GM12878 (cell line): ENCODE measurements at regions not wholly inside any gene's neighbourhood (a gene's known extent, or its start where the extent isn't known, plus 50 kb on each side); places are given as distances from the start of the nearest gene placed in this dataset.
"Not testable (repeated sequence)": the region's sequence is repeated elsewhere in the genome, so short reads cannot be mapped to it uniquely, and the experiment has no call there.

ENCODE experiments used
- BACH1 ChIP-seq: fragments of 450-650 bp; IDR thresholded peaks from 2 replicates; pipeline ENCODE4 v1.6.1; 2017; ENCODE audit warnings: mild to moderate bottlenecking, borderline replicate concordance
- CBX3 ChIP-seq: fragments of 200-600 bp; sonication (generic); IDR thresholded peaks from 2 replicates; pipeline ENCODE4 v1.6.1; 2016; ENCODE audit warnings: low read depth, borderline replicate concordance
- CHD2 ChIP-seq: IDR thresholded peaks from 2 replicates; pipeline ENCODE4 v1.6.1; 2011; ENCODE audit warnings: low read depth, low read length, improper control_type of control experiment, borderline replicate concordance
- MYC ChIP-seq: IDR thresholded peaks from 2 replicates; pipeline ENCODE4 v1.6.1; 2011; ENCODE audit warnings: mild to moderate bottlenecking, low read length, moderate library complexity, inconsistent platforms; ENCODE audit not compliant: insufficient read depth, insufficient replicate concordance, insufficient read length, severe bottlenecking
- POLR2A ChIP-seq: IDR thresholded peaks from 2 replicates; pipeline ENCODE4 v1.6.1; 2011; ENCODE audit warnings: low read depth, mild to moderate bottlenecking, low read length
- POU2F2 ChIP-seq: IDR thresholded peaks from 3 replicates; pipeline ENCODE4 v1.6.1; 2011; ENCODE audit warnings: low read depth, mild to moderate bottlenecking, low read length, borderline replicate concordance
- RAD21 ChIP-seq: IDR thresholded peaks from 2 replicates; pipeline ENCODE4 v1.6.1; 2011; ENCODE audit warnings: mild to moderate bottlenecking, low read depth, low read length, moderate library complexity; ENCODE audit not compliant: insufficient read depth
- TCF7 ChIP-seq: IDR thresholded peaks from 2 replicates; pipeline ENCODE4 v1.6.1; 2014; ENCODE audit warnings: antibody characterized with exemption, borderline replicate concordance
- TF ChIP-seq, protein P1 (sequence below): fragments of 450-650 bp; IDR thresholded peaks from 2 replicates; pipeline ENCODE4 v1.6.1; 2014; ENCODE audit warnings: mild to moderate bottlenecking
- TF ChIP-seq, protein P2 (sequence below): IDR thresholded peaks from 2 replicates; pipeline ENCODE4 v1.6.1; 2012; ENCODE audit warnings: mild to moderate bottlenecking, low read depth, low read length
- TF ChIP-seq, protein P3 (sequence below), 3 experiments: IDR thresholded peaks in 2 of 3; conservative IDR thresholded peaks in 1 of 3; 2 replicates each; pipeline ENCODE4 v1.5.1; 2011; ENCODE audit warnings: low read depth in 3 of 3, low read length in 3 of 3, mild to moderate bottlenecking in 3 of 3, control low read depth in 2 of 3, moderate library complexity in 2 of 3, inconsistent platforms in 1 of 3, mixed read lengths in 1 of 3; ENCODE audit not compliant: control insufficient read depth in 2 of 3, insufficient read depth in 1 of 3; ENCODE audit errors: extremely low read depth in 1 of 3
- TF ChIP-seq, protein P4 (sequence below): IDR thresholded peaks from 2 replicates; pipeline ENCODE4 v1.6.1; 2011; ENCODE audit warnings: borderline replicate concordance, low read depth, mild to moderate bottlenecking, moderate library complexity, low read length; ENCODE audit not compliant: insufficient read depth, poor library complexity, severe bottlenecking
- TF ChIP-seq, protein P5 (sequence below): IDR thresholded peaks from 2 replicates; pipeline ENCODE4 v1.6.1; 2011; ENCODE audit warnings: low read depth, low read length, improper control_type of control experiment, borderline replicate concordance

DNA sequence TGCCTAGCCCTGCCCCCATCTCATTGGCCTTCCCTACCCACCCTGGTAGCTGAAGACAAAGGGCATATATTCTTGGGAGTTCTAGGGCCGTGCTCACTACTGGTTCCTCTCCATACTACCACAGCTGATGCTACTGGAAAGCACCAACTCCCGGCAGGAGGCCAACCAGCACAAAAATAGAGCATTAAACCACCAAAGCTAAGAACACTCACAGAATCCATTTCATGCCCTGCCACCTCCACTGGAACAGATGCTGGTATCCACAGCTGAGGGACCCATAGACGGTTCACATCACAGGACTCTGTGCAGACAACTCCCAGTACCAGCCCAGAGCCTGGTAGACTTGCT lies 170.4 kb downstream of the SEC23A start:
- TF ChIP-seq, protein P1, sequence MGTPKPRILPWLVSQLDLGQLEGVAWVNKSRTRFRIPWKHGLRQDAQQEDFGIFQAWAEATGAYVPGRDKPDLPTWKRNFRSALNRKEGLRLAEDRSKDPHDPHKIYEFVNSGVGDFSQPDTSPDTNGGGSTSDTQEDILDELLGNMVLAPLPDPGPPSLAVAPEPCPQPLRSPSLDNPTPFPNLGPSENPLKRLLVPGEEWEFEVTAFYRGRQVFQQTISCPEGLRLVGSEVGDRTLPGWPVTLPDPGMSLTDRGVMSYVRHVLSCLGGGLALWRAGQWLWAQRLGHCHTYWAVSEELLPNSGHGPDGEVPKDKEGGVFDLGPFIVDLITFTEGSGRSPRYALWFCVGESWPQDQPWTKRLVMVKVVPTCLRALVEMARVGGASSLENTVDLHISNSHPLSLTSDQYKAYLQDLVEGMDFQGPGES = not testable (repeated sequence)
- TF ChIP-seq TCF7, BACH1, RAD21, CHD2, POLR2A, POU2F2, MYC, CBX3: not testable (repeated sequence)
- TF ChIP-seq, protein P2, sequence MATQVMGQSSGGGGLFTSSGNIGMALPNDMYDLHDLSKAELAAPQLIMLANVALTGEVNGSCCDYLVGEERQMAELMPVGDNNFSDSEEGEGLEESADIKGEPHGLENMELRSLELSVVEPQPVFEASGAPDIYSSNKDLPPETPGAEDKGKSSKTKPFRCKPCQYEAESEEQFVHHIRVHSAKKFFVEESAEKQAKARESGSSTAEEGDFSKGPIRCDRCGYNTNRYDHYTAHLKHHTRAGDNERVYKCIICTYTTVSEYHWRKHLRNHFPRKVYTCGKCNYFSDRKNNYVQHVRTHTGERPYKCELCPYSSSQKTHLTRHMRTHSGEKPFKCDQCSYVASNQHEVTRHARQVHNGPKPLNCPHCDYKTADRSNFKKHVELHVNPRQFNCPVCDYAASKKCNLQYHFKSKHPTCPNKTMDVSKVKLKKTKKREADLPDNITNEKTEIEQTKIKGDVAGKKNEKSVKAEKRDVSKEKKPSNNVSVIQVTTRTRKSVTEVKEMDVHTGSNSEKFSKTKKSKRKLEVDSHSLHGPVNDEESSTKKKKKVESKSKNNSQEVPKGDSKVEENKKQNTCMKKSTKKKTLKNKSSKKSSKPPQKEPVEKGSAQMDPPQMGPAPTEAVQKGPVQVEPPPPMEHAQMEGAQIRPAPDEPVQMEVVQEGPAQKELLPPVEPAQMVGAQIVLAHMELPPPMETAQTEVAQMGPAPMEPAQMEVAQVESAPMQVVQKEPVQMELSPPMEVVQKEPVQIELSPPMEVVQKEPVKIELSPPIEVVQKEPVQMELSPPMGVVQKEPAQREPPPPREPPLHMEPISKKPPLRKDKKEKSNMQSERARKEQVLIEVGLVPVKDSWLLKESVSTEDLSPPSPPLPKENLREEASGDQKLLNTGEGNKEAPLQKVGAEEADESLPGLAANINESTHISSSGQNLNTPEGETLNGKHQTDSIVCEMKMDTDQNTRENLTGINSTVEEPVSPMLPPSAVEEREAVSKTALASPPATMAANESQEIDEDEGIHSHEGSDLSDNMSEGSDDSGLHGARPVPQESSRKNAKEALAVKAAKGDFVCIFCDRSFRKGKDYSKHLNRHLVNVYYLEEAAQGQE = not testable (repeated sequence)
- TF ChIP-seq, protein P3, sequence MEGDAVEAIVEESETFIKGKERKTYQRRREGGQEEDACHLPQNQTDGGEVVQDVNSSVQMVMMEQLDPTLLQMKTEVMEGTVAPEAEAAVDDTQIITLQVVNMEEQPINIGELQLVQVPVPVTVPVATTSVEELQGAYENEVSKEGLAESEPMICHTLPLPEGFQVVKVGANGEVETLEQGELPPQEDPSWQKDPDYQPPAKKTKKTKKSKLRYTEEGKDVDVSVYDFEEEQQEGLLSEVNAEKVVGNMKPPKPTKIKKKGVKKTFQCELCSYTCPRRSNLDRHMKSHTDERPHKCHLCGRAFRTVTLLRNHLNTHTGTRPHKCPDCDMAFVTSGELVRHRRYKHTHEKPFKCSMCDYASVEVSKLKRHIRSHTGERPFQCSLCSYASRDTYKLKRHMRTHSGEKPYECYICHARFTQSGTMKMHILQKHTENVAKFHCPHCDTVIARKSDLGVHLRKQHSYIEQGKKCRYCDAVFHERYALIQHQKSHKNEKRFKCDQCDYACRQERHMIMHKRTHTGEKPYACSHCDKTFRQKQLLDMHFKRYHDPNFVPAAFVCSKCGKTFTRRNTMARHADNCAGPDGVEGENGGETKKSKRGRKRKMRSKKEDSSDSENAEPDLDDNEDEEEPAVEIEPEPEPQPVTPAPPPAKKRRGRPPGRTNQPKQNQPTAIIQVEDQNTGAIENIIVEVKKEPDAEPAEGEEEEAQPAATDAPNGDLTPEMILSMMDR (IDR thresholded peaks at IDR 0.05 in 2 of 3, conservative IDR thresholded peaks at IDR 0.05 in 1 of 3; ENCODE audit: control insufficient read depth in 2 of 3, extremely low read depth in 1 of 3, insufficient read depth in 1 of 3, low read depth in 3 of 3, low read length in 3 of 3) = not testable (repeated sequence)
- TF ChIP-seq, protein P4, sequence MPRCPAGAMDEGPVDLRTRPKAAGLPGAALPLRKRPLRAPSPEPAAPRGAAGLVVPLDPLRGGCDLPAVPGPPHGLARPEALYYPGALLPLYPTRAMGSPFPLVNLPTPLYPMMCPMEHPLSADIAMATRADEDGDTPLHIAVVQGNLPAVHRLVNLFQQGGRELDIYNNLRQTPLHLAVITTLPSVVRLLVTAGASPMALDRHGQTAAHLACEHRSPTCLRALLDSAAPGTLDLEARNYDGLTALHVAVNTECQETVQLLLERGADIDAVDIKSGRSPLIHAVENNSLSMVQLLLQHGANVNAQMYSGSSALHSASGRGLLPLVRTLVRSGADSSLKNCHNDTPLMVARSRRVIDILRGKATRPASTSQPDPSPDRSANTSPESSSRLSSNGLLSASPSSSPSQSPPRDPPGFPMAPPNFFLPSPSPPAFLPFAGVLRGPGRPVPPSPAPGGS = not testable (repeated sequence)
- TF ChIP-seq, protein P5, sequence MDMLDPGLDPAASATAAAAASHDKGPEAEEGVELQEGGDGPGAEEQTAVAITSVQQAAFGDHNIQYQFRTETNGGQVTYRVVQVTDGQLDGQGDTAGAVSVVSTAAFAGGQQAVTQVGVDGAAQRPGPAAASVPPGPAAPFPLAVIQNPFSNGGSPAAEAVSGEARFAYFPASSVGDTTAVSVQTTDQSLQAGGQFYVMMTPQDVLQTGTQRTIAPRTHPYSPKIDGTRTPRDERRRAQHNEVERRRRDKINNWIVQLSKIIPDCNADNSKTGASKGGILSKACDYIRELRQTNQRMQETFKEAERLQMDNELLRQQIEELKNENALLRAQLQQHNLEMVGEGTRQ = not testable (repeated sequence)
